ENCODE measurements at regions not wholly inside any gene's neighbourhood (a gene's known extent, or its start where the extent isn't known, plus 50 kb on each side); places are given as distances from the start of the nearest gene placed in this dataset.

- TF ChIP-seq CTCF (IDR thresholded peaks at IDR 0.05; ENCODE audit: borderline replicate concordance, extremely low read depth, low read length, poor library complexity, severe bottlenecking) (no peak), EZH2 (IDR thresholded peaks at IDR 0.05; ENCODE audit: borderline replicate concordance, low read depth, low read length, severe bottlenecking) (no peak)
These were observed 66.0 kb upstream of the PITX1 start for GRCh38 chr5:135100011-135100410.
